22Rv1 (cell line): ENCODE measurements at regions not wholly inside any gene's neighbourhood (a gene's known extent, or its start where the extent isn't known, plus 50 kb on each side); places are given as distances from the start of the nearest gene placed in this dataset.
"Not testable (repeated sequence)": the region's sequence is repeated elsewhere in the genome, so short reads cannot be mapped to it uniquely, and the experiment has no call there.

Experiments used
- H3K27ac ChIP-seq: fragments of 450-650 bp; 2 replicates; pipeline ENCODE4 v1.5.1; 2017
- CTCF ChIP-seq: fragments of 450-650 bp; IDR thresholded peaks from 2 replicates; pipeline ENCODE4 v1.5.1; 2017; ENCODE audit warnings: mild to moderate bottlenecking
- ZFX ChIP-seq: fragments of 450-650 bp; IDR thresholded peaks from 2 replicates; pipeline ENCODE4 v1.6.1; 2017; ENCODE audit warnings: antibody characterized with exemption, borderline replicate concordance

- TF ChIP-seq ZFX, result no peak
- no peak overlapping the region for H3K27ac ChIP-seq
These were observed 199.8 kb downstream of the DLL1 start for GRCh38 chr6:170091000-170091638.

GRCh38 chr6:170090561-170090960 is 200.3 kb downstream of the DLL1 start:
- TF ChIP-seq ZFX (no peak), CTCF (no peak)
- no peak overlapping the region for H3K27ac ChIP-seq

- H3K27ac ChIP-seq, result no peak overlapping the region
- TF ChIP-seq ZFX, result no peak
- no peak for TF ChIP-seq CTCF
These were observed 200.9 kb downstream of the DLL1 start for GRCh38 chr6:170089963-170090362.

- H3K27ac ChIP-seq, result no peak overlapping the region
- TF ChIP-seq ZFX, result no peak
- no peak for TF ChIP-seq CTCF
These were observed 202.3 kb downstream of the DLL1 start for GRCh38 chr6:170088582-170088955.

- H3K27ac ChIP-seq, result no peak overlapping the region
- TF ChIP-seq ZFX (no peak), CTCF (no peak)
These were observed 202.8 kb downstream of the DLL1 start for GRCh38 chr6:170087941-170088581.

GRCh38 chr6:170087421-170087780 is 203.5 kb downstream of the DLL1 start:
- H3K27ac ChIP-seq, result not testable (repeated sequence)

GRCh38 chr6:170086639-170087420 is 204.0 kb downstream of the DLL1 start:
- no peak overlapping the region for H3K27ac ChIP-seq
- TF ChIP-seq ZFX (no peak), CTCF (no peak)

- TF ChIP-seq ZFX, result no peak
- TF ChIP-seq CTCF, result no peak
- no peak overlapping the region for H3K27ac ChIP-seq
These were observed 205.1 kb downstream of the DLL1 start for GRCh38 chr6:170085475-170086401.
